ENCODE measurements at regions not wholly inside any gene's neighbourhood (a gene's known extent, or its start where the extent isn't known, plus 50 kb on each side); places are given as distances from the start of the nearest gene placed in this dataset.

GRCh38 chr1:29697391-29697780 is 461.1 kb downstream of the PTPRU start:
- TF ChIP-seq, protein P1, sequence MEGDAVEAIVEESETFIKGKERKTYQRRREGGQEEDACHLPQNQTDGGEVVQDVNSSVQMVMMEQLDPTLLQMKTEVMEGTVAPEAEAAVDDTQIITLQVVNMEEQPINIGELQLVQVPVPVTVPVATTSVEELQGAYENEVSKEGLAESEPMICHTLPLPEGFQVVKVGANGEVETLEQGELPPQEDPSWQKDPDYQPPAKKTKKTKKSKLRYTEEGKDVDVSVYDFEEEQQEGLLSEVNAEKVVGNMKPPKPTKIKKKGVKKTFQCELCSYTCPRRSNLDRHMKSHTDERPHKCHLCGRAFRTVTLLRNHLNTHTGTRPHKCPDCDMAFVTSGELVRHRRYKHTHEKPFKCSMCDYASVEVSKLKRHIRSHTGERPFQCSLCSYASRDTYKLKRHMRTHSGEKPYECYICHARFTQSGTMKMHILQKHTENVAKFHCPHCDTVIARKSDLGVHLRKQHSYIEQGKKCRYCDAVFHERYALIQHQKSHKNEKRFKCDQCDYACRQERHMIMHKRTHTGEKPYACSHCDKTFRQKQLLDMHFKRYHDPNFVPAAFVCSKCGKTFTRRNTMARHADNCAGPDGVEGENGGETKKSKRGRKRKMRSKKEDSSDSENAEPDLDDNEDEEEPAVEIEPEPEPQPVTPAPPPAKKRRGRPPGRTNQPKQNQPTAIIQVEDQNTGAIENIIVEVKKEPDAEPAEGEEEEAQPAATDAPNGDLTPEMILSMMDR (IDR thresholded peaks at IDR 0.05): no peak
- no peak for TF ChIP-seq EP300 (IDR thresholded peaks at IDR 0.05)

Measured in ovary (tissue), 3 donors.